SIG-M5 treated with dmso at 0.1 percent for 504 hours (cell line): ENCODE measurements at regions not wholly inside any gene's neighbourhood (a gene's known extent, or its start where the extent isn't known, plus 50 kb on each side); places are given as distances from the start of the nearest gene placed in this dataset.
"Not testable (repeated sequence)": the region's sequence is repeated elsewhere in the genome, so short reads cannot be mapped to it uniquely, and the experiment has no call there.

ENCODE experiments used
- DNase-seq: peaks from one replicate; lab custom pipeline; 2025; ENCODE audit not compliant: unreplicated experiment; lab: John Stamatoyannopoulos, UW

DNA sequence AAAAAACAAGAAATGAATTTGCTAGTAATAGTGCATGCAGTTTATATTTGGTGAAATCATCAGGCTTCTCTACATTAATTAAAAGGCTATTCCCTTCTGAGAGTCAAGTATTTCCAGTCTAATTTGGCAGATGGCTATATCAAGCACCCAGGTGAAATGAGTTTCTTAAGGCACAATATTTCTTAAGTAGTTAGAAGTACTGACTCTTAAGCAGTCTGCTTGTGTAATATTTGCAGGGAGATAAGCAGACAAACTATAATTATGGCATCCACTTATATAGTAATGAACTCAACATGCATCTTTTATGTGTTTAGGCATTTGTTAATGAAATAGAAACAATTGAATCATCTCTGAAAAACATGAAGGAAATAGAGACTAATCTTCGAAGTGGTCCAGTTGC is 189.2 kb downstream of the UTRN start:
- DNase-seq: no peak

GRCh38 chr6:144474904-144475303 is 189.8 kb downstream of the UTRN start:
- DNase-seq: no peak

GRCh38 chr6:144475411-144475810 is 190.3 kb downstream of the UTRN start:
- no peak for DNase-seq

DNA sequence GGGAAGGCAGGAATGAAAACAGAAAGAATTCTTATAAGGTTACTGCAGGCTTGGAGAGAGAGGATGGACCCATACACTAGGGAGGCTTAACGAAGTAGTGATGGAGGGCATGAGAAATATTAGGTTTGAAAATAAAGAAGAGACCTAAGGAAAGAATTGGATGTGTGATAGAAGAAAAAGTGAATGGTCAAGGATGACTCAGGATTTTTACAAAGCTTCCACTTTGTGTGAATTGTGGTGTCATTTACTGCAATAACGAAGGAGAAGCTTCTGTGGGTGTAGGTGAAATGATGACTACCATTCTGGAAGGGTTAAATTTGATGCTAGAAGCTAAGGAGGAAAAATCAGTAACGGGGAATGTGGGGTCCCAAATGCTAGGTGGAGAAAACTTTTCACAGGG is 191.2 kb downstream of the UTRN start:
- no peak for DNase-seq

GRCh38 chr6:144477396-144477795 is 192.3 kb downstream of the UTRN start:
- no peak for DNase-seq

GRCh38 chr6:144477856-144478255 is 192.7 kb downstream of the UTRN start:
- DNase-seq: no peak

DNA sequence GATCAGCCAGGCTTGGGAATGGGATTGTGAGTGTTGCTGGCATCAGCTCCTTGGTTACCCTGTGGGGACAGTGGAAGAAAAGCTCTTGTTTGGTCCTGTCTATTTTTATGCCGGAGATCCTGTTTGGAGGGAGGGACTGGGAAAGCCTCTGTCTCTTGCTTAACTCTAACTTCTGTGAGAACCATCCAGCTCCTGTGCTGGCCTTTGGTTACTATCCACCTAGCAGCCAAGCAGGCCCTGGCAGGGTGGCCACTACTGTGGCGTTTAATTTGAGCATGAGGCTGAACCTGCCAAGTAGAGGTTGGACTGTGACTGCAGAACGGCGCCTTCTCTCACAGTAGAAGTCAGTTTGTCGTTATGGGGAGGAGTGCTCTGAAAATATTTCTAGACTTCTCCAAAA is 193.3 kb downstream of the UTRN start:
- DNase-seq: no peak

DNA sequence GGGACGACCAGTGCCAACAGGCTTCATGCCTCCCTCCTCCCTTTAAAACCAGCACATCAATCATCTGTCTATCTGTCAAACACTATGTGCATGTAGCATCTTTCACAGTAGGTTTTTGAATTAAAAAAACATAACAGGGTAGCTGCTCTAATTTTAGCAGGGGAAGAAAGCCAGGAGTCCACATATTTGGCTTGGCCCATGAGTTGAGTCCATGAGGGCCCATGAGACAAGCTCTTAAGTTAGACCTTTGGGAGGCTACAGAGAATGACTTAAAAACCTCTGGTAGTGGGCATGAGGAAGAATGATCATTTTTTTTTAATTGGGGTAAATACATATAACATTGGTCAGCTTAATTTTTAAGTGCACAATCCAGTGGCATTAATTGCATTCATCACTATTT is 194.9 kb downstream of the UTRN start:
- DNase-seq: no peak

GRCh38 chr6:144480473-144480872 is 195.3 kb downstream of the UTRN start:
- DNase-seq: no peak

DNA sequence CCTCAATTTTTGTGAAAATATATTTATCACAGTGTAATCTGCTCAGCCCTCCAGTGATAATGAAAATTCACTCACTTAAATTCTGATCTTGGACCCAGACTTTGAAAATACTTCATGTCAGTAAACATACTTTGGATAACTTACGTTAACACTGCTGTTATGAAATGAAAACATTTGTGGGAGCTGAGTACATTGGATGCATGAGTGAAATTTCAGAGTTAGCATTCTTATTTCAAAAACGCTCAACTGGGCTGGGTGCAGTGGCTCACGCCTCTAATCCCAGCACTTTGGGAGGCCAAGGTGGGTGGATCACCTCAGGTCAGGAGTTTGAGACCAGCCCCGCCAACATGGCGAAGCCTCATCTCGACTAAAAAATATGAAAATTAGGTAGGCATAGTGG is 196.4 kb downstream of the UTRN start:
- DNase-seq: no peak

DNA sequence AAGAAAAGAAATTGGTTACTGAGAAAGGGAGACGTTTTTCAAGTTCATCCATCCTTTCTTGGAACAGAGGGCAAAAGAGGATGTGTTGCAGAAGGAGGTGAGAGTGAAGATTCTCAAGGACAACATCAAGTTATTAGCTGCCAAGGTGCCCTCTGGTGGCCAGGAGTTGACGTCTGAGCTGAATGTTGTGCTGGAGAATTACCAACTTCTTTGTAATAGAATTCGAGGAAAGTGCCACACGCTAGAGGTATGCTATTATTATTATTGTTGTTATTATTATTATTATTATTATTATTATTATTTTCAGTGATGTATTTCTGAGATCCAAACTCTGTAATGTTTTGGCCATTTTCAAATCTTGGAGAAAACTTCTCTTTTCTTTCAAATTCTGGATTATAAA is 197.0 kb downstream of the UTRN start:
- DNase-seq: peak; percentile 79

DNA sequence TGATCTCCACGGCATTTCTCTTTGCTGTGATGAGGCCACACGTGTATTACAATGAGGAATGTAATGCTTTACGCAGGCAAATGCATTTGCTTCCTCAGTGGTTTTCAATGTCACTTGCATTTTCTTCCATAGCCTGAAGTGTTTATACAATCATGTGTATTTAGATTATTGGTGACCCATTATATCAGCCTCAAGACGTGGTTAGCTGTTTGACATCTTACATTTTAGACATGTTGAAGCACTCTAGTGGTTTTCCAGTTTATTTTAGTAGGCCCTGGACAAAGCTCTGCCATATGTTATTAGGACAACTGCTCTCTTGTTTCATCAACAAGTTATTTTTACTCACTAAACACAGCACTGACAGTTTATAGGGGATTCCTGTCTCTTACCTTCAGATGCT is 200.4 kb downstream of the UTRN start:
- no peak for DNase-seq

DNA sequence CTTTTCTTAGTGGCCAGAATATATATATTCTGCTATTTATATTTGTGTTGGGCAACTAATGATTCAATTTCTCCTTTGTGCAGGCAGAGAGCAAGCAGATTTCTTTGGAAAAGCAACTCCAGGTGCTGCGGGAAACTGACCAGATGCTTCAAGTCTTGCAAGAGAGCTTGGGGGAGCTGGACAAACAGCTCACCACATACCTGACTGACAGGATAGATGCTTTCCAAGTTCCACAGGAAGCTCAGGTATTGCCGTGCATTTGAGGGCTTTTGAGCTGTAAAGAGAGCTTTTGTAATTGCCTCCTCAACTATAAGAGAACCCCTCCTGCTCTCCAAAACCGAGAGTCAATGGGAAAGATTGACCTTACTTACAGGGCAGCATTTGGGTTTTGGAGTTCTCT is 203.5 kb downstream of the UTRN start:
- no peak for DNase-seq

DNA sequence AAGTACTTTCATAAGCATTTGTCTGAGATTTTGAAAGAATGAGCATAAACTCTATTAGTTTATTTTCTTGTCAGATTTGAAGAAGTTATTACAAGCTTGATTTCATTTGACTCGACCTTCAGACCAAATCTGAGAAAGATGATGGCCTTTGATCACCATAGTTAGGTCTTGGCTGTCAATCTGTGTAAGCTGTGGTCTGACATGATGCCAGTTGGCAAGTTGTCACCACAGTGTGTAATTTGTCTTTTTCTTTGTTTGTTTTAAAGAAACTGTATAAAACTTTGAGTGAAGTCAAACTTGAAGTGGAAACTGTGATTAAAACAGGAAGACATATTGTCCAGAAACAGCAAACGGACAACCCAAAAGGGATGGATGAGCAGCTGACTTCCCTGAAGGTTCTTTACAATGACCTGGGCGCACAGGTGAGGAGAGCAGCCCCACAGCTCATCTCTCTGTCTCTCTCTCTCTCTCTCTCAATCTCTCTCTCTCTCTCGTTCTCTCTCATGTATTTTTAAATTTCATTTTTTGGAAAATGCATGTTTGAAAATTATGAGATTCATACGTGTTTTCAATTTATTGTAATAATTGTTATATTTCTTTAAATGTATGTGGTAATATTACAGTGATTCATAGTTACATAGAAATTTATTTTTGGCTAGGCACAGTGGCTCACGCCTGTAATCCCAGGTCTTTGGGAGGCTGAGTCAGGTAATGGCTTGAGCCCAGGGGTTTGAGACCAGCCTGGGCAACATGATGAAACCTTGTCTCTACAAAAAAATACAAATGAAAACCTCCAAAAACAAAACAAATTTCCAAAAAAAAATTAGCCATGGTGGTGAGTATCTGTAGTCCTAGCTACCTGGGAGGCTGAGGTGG is 208.1 kb downstream of the UTRN start:
- DNase-seq: no peak

DNA sequence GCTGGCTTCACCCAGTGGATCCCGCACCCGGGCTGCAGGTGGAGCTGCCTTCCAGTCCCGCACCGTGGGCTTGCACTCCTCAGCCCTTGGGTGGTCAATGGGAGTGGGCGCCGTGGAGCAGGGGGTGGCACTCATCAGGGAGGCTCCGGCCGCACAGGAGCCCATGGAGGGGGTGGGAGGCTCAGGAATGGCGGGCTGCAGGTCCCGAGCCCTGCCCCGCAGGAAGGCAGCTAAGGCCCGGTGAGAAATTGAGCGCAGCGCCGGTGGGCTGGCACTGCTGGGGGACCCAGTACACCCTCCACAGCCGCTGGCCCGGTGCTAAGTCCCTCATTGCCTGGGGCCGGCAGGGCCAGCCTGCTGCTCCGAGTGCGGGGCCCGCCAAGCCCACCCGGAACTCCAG is 209.9 kb downstream of the UTRN start:
- DNase-seq: not testable (repeated sequence)

- no peak for DNase-seq
Observed at GRCh38 chr6:144497650-144498049, 212.5 kb downstream of the UTRN start.

GRCh38 chr6:144500892-144501291 is 215.8 kb downstream of the UTRN start:
- no peak for DNase-seq

DNA sequence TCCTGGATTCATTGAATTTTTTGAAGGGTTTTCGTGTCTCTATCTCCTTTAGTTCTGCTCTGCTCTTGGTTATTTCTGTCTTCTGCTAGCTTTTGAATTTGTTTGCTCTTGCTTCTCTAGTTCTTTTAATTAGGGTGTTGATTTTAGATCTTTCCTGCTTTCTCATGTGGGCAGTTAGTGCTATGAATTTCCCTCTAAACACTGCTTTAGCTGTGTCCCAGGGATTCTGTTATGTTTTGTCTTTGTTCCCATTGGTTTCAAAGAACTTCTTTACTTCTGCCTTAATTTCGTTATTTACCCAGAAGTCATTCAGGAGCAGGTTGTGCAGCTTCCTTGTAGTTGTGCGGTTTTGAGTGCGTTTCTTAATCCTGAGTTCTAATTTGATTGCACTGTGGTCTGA is 220.1 kb downstream of the UTRN start:
- DNase-seq: not testable (repeated sequence)

DNA sequence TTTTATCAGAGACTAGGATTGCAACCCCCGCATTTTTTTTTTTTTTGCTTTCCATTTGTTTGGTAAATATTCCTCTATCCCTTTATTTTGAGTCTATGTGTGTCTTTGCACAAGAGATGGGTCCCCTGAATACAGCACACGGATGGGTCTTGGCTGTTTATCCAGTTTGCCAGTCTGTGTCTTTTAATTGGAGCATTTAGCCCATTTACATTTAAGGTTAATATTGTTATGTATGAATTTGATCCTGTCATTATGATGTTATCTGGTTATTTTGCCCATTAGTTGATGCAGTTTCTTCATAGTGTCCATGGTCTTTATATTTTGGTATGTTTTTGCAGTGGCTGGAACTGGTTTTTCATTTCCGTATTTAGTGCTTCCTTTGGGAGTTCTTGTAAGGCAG is 220.9 kb downstream of the UTRN start:
- not testable (repeated sequence) for DNase-seq

DNA sequence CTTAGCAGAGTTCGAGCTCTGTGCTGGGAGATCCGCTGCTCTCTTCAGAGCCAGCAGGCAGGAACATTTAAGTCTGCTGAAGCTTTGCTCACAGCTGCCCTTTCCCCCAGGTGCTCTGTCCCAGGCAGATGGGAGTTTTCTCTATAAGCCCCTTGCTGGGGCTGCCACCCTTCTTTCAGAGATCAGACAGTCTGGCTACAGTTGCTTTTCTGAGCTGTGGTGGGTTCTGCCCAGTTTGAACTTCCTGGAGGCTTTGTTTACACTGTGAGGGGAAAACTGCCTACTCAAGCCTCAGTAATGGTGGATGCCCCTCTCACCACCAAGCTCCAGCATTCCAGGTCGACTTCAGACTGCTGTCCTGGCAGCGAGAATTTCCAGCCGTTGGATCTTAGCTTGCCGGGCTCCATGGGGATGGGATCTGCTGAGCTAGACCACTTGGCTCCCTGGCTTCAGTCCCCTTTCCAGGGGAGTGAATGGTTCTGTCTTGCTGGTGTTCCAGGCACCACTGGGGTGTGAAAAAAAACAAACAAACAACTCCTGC is 222.7 kb downstream of the UTRN start:
- not testable (repeated sequence) for DNase-seq

GRCh38 chr6:144510859-144511258 is 225.7 kb downstream of the UTRN start:
- DNase-seq: no peak

DNA sequence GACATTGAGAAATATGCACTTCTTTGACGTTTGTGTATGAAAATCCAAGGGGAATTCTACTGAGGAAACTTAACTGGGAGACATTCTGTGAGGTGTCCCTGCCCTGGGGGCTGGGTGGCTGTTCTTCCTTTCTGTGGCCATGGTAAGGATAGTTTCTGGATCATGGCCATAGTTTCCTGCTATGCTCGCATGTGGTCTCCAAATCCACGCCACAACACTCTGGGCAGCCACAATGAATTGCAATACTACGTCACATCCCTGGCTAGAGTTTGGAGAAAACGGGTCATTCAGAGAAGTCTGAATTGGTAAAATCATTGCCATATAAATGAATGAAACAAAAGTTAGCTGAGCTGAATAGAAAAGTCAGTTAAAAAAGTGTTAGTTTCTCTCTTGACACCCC is 230.6 kb downstream of the UTRN start:
- no peak for DNase-seq

DNA sequence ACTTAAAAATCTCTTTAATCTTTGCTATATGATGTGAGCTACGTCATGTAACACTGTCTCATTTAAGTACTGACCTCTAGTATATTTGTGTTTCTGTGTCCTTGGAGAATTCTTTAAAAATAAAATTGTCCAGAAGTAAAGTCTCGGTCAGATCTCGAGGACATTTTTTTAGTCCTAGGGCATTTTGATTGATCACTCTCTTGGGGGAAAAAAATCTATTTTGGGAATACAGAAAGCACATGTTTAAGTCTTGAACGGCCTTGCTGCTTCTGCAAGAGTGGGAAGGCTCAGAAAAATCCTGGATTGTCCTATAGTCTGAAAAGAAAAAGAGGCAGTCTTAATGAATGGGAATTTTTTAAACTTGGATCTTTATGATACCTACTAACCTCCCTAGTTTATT is 234.3 kb downstream of the UTRN start:
- DNase-seq: no peak
